Tibial nerve (tissue), 4 donors: ENCODE measurements at regions not wholly inside any gene's neighbourhood (a gene's known extent, or its start where the extent isn't known, plus 50 kb on each side); places are given as distances from the start of the nearest gene placed in this dataset.

ENCODE experiments used
- EP300 ChIP-seq, 2 donors: sonication (generic); formaldehyde crosslinking; IDR thresholded peaks; one replicate each; pipeline ENCODE4 v1.6.1; 2017; ENCODE audit warnings: antibody characterized with exemption in 2 of 2, mild to moderate bottlenecking in 1 of 2
- POLR2A ChIP-seq, 2 donors: fragments of 450-650 bp; IDR thresholded peaks; one replicate each; pipeline ENCODE4 v1.6.1; 2017; ENCODE audit warnings: antibody characterized with exemption in 2 of 2, mild to moderate bottlenecking in 2 of 2, moderate library complexity in 2 of 2
- TF ChIP-seq, protein P1 (sequence below), 5 experiments: fragments of 200-600 bp in 3 of 5; fragments of 450-650 bp in 2 of 5; sonication (generic) in 3 of 5; IDR thresholded peaks; one replicate each; pipeline ENCODE4 v1.5.1; 2016 to 2019; ENCODE audit warnings: antibody characterized with exemption in 5 of 5, mild to moderate bottlenecking in 3 of 5, moderate library complexity in 2 of 5

DNA sequence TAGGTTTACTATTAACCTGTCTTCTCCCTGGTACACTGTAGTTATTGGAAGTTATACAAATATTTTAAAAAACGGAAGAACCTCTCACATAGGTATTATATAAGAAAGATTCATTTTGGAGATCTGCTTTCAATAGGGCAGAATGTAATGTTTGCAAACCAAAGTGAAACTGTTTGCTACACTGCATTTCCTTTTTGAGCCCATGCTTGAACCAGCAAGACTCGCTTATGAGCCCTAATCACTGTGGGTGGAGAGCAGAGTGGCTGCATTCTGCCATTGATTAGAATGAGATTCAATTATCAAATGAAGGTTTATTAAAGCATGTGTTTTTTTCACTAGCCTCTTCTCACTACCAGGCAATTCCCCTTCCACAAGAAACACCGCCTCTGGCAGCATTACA lies 589.7 kb downstream of the CDH11 start:
- TF ChIP-seq, protein P1, sequence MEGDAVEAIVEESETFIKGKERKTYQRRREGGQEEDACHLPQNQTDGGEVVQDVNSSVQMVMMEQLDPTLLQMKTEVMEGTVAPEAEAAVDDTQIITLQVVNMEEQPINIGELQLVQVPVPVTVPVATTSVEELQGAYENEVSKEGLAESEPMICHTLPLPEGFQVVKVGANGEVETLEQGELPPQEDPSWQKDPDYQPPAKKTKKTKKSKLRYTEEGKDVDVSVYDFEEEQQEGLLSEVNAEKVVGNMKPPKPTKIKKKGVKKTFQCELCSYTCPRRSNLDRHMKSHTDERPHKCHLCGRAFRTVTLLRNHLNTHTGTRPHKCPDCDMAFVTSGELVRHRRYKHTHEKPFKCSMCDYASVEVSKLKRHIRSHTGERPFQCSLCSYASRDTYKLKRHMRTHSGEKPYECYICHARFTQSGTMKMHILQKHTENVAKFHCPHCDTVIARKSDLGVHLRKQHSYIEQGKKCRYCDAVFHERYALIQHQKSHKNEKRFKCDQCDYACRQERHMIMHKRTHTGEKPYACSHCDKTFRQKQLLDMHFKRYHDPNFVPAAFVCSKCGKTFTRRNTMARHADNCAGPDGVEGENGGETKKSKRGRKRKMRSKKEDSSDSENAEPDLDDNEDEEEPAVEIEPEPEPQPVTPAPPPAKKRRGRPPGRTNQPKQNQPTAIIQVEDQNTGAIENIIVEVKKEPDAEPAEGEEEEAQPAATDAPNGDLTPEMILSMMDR (IDR thresholded peaks at IDR 0.05) = no peak
- TF ChIP-seq POLR2A (IDR thresholded peaks at IDR 0.05) = no peak
- no peak for TF ChIP-seq EP300 (IDR thresholded peaks at IDR 0.05)
